T follicular helper cell (primary cell): ENCODE measurements at regions not wholly inside any gene's neighbourhood (a gene's known extent, or its start where the extent isn't known, plus 50 kb on each side); places are given as distances from the start of the nearest gene placed in this dataset.

Experiments
- DNase-seq: peaks from one replicate; pipeline ENCODE4 v3.0.0-alpha.2; 2020; ENCODE audit warnings: low read depth

- DNase-seq: no peak
Observed at GRCh38 chr1:30271401-30272276, 451.7 kb downstream of the MATN1 start.

GRCh38 chr1:30270461-30270860, 452.9 kb downstream of the MATN1 start:
- DNase-seq: no peak

GRCh38 chr1:30268923-30269666, 454.3 kb downstream of the MATN1 start:
- no peak for DNase-seq

GRCh38 chr1:30267856-30268255, 455.5 kb downstream of the MATN1 start:
- DNase-seq: no peak

- no peak for DNase-seq
Observed at GRCh38 chr1:30267046-30267445, 456.3 kb downstream of the MATN1 start.

- no peak for DNase-seq
Observed at GRCh38 chr1:30265127-30266070, 458.0 kb downstream of the MATN1 start.

GRCh38 chr1:30264672-30265025, 458.7 kb downstream of the MATN1 start:
- DNase-seq: no peak

- DNase-seq: no peak
Observed at GRCh38 chr1:30263888-30264671, 459.3 kb downstream of the MATN1 start.

- no peak for DNase-seq
Observed at GRCh38 chr1:30263405-30263804, 460.0 kb downstream of the MATN1 start.

- no peak for DNase-seq
Observed at GRCh38 chr1:30262158-30262557, 461.2 kb downstream of the MATN1 start.

- DNase-seq: no peak
Observed at GRCh38 chr1:30260318-30260717, 463.1 kb downstream of the MATN1 start.

- DNase-seq: no peak
Observed at GRCh38 chr1:30259631-30260030, 463.8 kb downstream of the MATN1 start.

- no peak for DNase-seq
Observed at GRCh38 chr1:30258876-30259275, 464.5 kb downstream of the MATN1 start.

GRCh38 chr1:30258471-30258870, 464.9 kb downstream of the MATN1 start:
- DNase-seq: no peak

GRCh38 chr1:30257742-30258380, 465.5 kb downstream of the MATN1 start:
- no peak for DNase-seq

GRCh38 chr1:30257322-30257721, 466.1 kb downstream of the MATN1 start:
- no peak for DNase-seq

- no peak for DNase-seq
Observed at GRCh38 chr1:30256911-30257310, 466.5 kb downstream of the MATN1 start.

GRCh38 chr1:30255111-30255724, 468.2 kb downstream of the MATN1 start:
- no peak for DNase-seq

GRCh38 chr1:30253807-30254440, 469.5 kb downstream of the MATN1 start:
- DNase-seq: no peak

GRCh38 chr1:30253361-30253760, 470.0 kb downstream of the MATN1 start:
- DNase-seq: no peak
